ENCODE measurements at regions not wholly inside any gene's neighbourhood (a gene's known extent, or its start where the extent isn't known, plus 50 kb on each side); places are given as distances from the start of the nearest gene placed in this dataset.

- no peak overlapping the region for H4K8ac ChIP-seq (ENCODE audit: low read depth in 2 of 2, low read length in 2 of 2)
- no TSS peak for BruUV-seq (replicated peaks)
These were observed 61.1 kb upstream of the PPP2R5A start for GRCh38 chr1:212224102-212224501.

More at GRCh38 chr1:212224102-212224501, 61.1 kb upstream of the PPP2R5A start:
- H3K4me1 ChIP-seq (ENCODE audit: control insufficient read depth, insufficient read depth, low read length): peaks cover 7% of the 10 kb centered on the region
- no peak overlapping the region for H3K27ac ChIP-seq (ENCODE audit: insufficient read depth, low read length)
- H4K91ac ChIP-seq (ENCODE audit: insufficient read depth, low read depth, low read length): no peak overlapping the region
- no peak overlapping the region for H3K14ac ChIP-seq (replicated peaks; ENCODE audit: low read depth, low read length)
- ChIA-PET CTCF (no interaction called here), POLR2A (ENCODE audit: unreplicated experiment) (no interaction called here)
- H3K9me1 ChIP-seq (ENCODE audit: insufficient read depth, low read length): 0 out of 2 replicates have a peak, but pooled peaks cover 3% of the 10 kb centered on the region
- H3K9me3 ChIP-seq (ENCODE audit: control insufficient read depth, insufficient read depth, low read length): no peaks in the 10 kb centered on the region
- H2BK15ac ChIP-seq (ENCODE audit: low read depth, low read length): no peak overlapping the region
- no peaks in the 10 kb centered on the region for H3K79me1 ChIP-seq (ENCODE audit: low read depth in 1 of 2, low read length in 2 of 2)
- H4K20me1 ChIP-seq (ENCODE audit: insufficient read depth, low read length): no peaks in the 10 kb centered on the region
- H3K56ac ChIP-seq (ENCODE audit: extremely low read depth, insufficient read depth, low read length): no peak overlapping the region
- H4K5ac ChIP-seq (ENCODE audit: low read depth, low read length): no peak overlapping the region
- H2BK120ac ChIP-seq (ENCODE audit: low read depth, low read length): no peak overlapping the region
- in situ Hi-C loops (cut with MboI; ENCODE audit: low sequenced_read_pairs): no loop called here
- DNase-seq: no peak
- ATAC-seq (ENCODE audit: low read depth): no peak
- no peak overlapping the region for H3K9ac ChIP-seq (ENCODE audit: low read depth, low read length)
- no peak overlapping the region for H3K4ac ChIP-seq (ENCODE audit: low read depth, low read length)
- intact Hi-C loops (cut with micrococcal nuclease): no loop called here
- no peaks in the 10 kb centered on the region; the same call in 1 of the 2 replicates for H3K27me3 ChIP-seq (ENCODE audit: control insufficient read depth, insufficient read depth, low read length)
- no peak overlapping the region for H2AFZ ChIP-seq (replicated peaks; ENCODE audit: low read length, poor library complexity)
- TF ChIP-seq FOS (IDR thresholded peaks at IDR 0.05; ENCODE audit: low read depth, low read length) (no peak), RAD21 (IDR thresholded peaks at IDR 0.05; ENCODE audit: low read length) (no peak), POLR2A (IDR thresholded peaks at IDR 0.05; ENCODE audit: low read depth, low read length) (no peak)
- H3K4me3 ChIP-seq (ENCODE audit: insufficient read depth, low read depth, low read length): no peak overlapping the region
- WGBS, 2 experiments (ENCODE audit: extremely low coverage in 2 of 2, insufficient read length in 1 of 2): no CpG with 5 or more reads among the region's 2 CpGs
- H3K4me2 ChIP-seq (ENCODE audit: low read depth, low read length): no peak overlapping the region
- no peak overlapping the region for H2BK5ac ChIP-seq (ENCODE audit: low read depth, low read length, poor library complexity, severe bottlenecking)
- H2AK9ac ChIP-seq (replicated peaks; ENCODE audit: low read depth, low read length, poor library complexity): no peak overlapping the region
- no peaks in the 10 kb centered on the region for H3K36me3 ChIP-seq (ENCODE audit: control insufficient read depth, insufficient read depth, low read length)
- no peak overlapping the region for H2AK5ac ChIP-seq (ENCODE audit: low read depth, low read length)
- H2BK20ac ChIP-seq (ENCODE audit: low read depth, low read length): no peak overlapping the region
- no peak overlapping the region for H3K23ac ChIP-seq (ENCODE audit: low read depth, low read length)
- H3K18ac ChIP-seq (ENCODE audit: low read depth, low read length): no peak overlapping the region
- dilution Hi-C loops (cut with HindIII; ENCODE audit: low sequenced_read_pairs, unreplicated experiment): no loop called here
